Activated T-cell treated with anti-CD3 and anti-CD28 coated beads for 48 hours (primary cell): ENCODE measurements at regions not wholly inside any gene's neighbourhood (a gene's known extent, or its start where the extent isn't known, plus 50 kb on each side); places are given as distances from the start of the nearest gene placed in this dataset.
A peak's percentile ranks its signal among the peaks of the same experiment; 100 is the strongest.
"Not testable (repeated sequence)": the region's sequence is repeated elsewhere in the genome, so short reads cannot be mapped to it uniquely, and the experiment has no call there.

Experiments used
- DNase-seq: peaks from one replicate; pipeline ENCODE4 v3.0.0-alpha.2; 2020; ENCODE audit warnings: low read depth

DNA sequence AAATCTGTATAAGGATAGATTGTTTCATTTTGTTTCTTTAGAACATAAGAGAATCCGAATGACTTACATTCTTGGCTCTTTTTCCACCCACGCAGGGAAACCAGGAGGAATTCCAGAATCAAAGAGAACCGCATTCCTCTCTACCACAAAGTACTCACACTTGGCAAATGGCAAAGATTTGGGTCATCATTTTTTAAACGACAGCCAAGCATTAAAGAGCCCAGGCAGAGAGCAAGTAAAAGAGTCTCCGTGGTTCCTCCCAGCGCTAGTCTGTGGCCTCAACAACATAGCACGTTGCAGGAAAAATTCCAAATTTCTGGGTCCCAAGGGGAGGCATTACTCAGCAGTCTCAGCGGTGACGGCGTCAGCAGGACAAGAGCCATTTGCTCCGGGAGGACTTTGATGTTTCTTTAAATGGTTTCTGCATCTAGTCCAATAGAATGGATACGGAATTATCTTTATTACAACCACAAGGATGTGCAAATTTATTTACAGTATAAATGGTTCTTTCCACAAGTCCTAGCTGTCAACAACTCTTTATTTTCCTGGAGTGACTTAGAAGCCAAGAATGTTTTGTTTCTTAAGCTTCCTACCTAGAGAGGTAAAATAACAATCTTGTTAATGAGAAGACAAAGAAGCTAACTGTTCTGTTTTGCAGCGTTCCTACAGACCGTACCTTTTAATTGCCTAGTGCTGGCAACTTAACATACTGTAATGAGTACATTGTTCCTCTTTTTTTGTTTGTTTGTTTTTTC lies 232.5 kb downstream of the SKIDA1 start:
- no peak for DNase-seq

DNA sequence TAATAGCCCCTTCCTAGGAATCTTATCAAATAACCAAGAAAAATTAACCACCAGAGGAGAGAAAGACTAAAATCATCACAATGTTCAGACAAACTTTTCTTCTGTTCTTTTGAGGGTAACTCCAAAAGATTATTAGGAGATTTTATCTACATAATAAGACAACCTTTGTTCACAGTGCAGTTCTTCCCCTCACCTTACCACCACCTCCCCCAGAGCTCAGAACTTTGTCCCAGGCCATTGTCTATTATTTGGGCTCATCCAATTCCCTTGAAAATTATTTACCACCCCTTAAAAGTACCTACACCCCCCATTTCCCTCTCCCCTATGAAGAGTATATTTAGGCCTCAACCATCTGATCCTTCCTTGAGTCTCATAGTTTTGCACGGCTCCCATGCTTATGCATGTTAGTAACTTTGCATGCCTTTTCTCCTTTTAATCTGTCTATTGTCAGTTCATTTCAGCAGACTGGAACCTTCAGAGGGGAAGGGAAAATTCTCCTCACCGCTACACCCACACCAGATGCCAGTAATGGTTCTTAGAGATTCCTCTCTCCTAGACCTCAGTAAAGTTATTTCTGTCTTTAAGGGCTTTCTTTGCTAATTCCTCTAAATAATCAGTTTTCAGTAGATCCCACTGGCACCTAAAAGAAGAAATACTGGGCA lies 234.9 kb downstream of the SKIDA1 start:
- no peak for DNase-seq

DNA sequence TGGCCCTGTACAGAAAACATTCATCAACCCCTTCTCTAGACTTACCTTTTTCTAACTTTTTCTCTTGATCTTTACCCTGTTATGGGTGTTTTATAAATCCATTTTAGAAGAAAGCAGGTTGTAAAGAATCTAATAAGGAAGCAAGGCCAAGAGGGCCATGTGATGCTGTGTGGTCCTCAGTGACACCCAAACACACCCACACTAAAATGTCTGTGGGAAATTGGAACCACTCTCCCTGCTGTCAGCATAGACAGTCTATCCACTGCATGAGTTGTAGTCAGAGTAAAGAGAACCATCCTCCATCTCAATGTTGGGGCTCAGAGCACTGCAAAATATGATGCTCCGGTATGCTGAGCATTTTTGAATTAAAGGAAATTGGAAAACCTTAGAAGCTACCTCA lies 235.5 kb downstream of the SKIDA1 start:
- no peak for DNase-seq

DNA sequence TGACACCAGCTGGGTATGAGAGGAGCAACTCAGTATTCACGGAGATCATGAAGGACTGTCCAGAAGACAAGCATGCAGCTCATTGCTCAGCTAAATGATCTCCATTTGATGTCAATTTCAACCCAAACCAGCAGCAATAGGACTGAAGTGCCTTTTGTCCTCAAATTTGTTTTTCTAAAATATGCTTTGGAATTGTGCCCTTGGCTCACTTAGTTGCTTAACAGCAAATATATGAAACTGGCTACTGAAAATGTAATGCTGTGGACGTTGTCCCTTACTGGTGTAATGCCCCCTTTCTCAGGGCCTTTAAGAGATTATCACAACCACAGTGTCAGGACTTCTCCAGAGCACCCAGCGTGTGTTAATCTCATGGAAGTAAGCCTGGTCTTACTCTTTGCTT lies 236.2 kb downstream of the SKIDA1 start:
- DNase-seq = no peak

DNA sequence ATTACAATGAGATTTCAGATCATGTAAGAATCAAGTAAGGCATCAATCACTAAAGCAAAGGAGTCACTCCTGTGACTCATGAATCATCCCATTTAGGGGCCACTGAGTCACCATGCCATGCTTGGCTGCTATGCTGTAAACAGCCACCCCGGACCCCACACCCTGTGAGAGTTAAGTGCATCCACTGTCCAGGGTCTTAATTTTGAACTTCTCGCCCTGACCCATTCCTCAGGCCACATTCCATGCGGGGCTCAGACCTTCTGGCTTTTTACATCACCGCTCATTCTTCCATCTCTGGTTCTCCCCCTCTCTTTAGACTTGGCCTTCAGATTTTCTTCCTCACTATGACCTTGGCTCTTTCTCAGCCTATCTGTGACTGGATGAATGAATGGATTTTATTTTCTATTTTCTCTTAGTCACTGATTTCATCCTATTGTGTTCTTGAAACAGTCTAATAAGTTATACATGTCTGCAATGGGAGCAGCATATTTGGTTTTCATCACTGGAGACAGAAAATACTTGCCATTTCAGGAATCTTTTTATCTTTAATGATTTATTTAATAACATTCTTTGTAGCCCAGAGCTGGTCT lies 239.6 kb downstream of the SKIDA1 start:
- DNase-seq = no peak

DNA sequence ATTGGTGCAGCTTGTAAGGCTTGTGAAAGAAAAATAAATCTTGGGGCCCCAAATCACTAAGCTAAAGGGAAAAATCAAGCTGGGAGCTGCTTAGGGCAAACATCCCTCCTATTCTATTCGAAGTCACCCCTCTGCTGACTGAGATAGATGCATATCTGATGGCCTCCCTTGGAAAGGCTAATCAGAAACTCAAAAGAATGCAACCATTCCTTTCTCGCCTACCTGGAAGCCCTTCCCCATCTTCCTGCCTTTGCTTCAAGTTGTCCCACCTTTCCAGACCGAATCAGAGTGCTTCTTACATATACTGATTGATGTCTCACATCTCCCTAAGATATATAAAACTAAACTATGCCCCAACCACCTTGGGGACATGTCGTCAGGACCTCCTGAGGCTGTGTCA lies 240.3 kb downstream of the SKIDA1 start:
- DNase-seq = no peak

DNA sequence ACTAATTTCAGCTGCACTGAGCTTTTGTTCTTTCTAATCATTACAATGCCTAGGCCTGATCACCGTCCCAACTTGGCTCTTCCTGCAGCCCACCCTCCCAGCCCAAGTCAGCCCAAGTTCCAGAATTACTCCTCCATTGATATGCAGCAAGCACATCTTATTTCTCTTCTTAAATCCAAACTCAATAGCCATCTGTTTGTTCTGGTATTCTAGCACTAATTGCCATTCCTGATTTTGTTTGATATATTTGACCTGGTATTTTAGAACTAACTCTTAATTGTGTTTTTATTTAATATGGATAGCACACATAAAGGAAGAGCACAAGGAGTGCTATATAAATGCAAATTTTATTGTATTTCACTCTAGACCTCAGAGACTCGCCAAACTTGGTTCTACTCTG lies 241.2 kb downstream of the SKIDA1 start:
- no peak for DNase-seq

DNA sequence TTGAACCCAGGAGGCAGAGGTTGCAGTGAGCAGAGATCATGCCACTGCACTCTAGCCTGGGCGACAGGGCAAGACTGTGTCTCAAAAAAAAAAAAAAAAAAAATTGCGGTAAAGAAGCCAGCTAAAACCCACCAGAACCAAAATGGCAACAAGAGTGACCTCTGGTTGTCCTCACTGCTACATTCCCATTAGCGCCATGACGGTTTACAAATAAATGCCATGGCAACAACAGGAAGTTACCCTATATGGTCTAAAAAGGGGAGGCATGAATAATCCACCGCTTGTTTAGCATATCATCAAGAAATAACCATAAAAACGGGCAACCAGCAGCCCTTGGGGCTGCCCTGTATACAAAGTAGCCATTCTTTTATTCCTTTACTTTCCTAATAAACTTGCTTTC lies 242.4 kb downstream of the SKIDA1 start:
- not testable (repeated sequence) for DNase-seq

DNA sequence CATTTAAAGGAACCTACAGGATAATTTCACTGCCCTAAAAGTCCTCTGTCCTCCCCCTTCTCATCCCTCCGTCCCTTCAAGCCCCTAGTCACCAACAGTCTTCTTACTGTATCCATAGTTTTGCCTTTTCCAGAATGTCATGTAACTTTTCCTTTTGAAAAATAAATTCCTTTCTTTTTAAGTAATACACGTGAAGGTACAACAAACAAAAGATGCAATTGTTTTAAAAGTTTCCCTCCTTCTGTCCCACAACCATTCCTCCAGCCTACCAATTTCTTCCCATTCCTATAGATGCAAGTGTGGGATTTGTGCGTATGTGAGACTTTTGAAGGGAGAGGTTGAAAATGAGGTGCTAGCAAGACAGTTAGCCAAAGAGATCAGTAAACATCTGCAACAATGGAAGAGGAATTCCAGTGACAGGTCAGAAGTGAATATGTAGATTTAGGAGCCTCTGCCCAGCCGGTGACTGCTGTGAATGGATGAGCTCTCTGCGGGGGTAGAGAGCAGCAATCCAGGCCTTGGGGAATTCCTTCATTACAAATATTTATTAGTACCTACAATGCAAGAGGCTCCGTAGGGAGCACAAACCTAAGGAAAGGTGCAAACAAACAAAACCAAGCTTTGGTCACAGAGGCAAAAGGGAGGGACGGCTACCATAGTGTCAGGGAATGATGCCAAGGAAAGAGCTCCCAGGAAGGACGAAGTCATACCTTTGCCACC lies 243.6 kb downstream of the SKIDA1 start:
- DNase-seq = no peak

DNA sequence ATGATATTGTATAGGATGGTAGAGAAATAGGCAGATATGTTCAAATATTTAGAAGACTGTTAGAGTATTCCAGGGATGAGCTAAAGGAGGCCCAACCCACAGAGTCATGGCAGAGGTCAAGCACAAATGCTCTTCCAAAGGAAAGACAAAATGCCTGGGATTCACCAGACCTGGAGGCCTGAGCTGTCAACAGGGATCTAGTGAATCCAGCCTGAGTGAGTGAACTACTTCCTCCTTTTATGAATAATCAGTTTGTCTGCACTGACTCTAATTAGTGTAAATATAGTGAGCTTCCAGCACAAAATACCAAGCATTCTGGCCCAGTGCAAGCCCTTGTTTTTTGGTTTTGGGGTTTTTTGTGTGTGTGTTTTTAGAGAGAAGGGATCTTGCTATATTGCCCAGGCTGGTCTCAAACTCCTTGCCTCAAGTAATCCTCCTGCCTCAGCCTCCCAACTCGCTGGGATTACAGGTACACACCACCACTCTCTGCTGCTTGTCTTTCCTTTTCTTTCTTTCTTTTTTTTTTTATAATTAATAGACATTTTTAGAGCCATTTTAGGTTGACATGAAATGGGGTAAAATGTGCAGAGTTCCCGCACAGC lies 244.4 kb downstream of the SKIDA1 start:
- no peak for DNase-seq

DNA sequence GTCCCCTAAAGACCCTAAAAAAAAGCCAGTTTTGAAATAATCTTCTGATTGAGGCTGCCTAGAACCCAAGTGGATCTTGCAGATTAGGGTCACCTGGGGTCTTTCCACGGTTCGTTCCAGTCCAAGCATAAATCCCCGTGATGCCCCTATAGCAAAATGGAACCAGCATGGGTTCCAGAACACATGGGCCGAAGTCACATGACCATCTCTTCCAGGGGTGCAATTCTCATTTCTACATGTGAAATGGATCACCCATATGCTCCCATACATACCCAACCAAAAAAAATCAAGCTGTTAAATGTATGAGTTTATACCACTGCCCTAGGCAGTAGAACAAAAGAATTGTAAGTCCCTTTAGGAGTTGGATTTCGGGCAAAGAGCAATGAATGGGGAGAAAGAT lies 245.4 kb downstream of the SKIDA1 start:
- DNase-seq = no peak

DNA sequence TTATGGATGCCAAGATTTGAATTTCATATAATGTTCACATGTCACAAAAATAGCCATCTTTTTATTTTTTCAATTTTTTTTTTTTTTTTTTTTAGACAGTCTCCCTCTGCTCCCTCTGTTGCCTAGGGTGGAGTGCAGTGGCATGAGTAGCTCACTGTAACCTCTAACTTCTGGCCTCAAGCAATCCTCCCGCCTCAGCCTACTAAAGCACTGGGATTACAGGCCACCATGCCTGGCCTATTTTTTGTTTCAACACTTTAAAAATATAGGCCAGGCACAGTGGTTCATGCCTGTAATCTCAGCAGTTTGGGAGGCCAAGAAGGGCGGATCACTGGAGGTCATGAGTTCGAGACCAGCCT lies 246.3 kb downstream of the SKIDA1 start:
- DNase-seq = no peak

DNA sequence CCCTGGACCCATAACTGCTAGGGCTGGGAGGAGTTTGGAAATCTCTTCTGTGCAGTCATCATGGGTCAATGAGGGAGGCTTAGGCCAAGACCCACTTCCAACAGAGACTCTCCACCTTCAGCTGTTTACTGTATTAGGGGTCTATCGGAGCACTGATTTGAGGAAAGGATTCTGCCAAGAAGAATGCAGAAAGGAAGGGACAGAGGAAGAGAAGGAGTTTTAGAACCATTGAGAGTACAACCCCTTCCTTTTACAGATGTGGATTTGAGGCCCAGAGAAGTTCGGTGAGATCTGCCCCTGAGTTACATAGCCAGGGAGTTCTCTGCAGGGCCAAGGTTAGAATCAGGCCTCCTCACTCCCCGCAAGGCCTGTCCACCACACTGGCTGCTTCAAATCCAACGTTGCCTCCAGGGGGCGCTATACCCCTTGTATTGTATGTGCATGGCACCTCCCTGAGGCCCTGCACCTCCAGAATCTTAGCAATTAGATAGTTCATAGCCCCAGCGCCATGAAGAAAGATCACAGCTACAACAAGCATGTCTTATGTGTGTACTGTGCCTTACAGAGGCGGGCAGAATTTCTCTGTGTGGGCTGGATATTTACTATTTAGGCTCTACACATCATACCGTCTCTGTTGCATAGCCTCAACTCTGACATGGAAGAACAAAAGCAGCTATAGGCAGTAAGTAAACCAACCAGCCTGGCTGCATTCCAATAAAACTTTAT lies 246.8 kb downstream of the SKIDA1 start:
- DNase-seq = peak; percentile 68

DNA sequence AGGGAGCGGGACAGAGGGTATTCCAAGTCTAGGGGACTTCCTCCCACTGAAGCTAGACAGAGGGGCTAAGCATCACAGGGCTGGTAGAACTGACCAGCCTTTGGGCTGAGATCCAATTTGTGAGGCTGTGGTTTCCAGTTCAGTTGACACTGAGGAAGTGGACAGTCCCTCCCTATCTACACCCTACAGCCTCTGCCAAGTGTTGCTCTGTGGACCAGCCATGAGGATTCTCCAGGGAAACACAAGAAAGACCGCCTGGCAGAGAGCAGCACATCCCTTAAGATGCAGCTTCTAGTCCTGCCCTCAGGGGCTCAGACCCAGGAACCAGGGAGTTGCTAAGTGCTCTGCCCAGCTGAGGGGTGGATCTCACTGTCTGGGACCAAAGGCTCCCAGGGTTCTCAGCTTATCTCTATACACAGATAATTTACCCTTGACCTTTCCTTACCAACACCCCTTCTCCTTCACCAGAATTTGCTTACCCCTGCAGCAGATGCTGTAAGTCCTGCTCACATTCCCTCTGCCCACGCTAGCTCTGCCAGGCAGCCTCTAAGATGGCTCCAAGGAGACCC lies 252.0 kb downstream of the SKIDA1 start:
- no peak for DNase-seq

DNA sequence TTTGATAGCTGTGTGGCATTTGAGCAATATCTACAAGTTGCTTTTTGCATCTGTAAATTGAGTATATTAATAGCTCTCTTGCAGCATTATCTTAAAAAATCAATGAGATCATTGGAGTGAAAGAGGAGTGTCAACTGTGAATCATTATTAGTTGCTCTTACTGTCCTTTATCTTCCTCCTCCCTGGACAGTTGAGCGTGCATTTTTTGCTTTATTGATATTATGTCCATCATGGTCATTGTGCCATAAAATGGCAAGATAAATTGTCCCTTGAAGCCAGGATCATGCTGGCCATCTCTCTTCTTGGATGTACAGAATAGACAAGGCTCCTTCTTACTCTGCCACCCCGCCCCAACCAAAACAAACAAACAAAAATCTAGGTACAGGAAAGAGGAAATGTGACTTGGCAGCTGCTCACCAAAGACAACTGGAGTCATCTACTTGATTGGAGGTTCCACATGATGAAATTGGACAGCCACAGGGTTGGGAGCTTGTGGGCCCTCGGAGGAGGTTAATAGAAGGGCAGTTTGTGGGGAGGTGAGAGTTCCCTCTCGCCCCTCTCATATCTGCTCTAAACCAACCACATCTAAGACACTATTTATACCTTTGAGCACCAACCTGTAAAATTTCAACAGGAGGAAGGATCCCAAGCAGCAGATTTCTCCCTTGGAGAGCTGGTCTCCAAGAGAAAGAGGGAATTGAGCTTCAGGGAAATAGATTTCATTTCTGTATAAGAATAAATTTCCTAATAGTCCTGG lies 252.7 kb downstream of the SKIDA1 start:
- no peak for DNase-seq

DNA sequence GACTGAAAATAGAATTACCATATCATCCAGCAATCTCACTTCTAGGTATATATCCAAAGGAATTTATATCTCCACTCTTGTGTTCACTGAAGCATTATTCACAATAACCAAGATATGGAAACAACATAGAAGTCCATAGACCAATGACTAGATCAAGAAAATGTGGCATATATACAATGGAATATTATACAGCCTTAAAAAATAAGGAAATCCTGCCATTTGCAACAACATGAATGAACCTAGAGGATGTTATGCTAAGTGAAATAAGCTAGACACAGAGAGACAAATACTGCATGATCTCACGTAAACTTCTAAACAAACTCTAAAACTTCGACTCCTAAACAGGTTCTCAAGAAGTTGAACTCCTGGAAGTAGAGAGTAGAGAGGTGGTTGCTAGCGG lies 254.5 kb downstream of the SKIDA1 start:
- no peak for DNase-seq

DNA sequence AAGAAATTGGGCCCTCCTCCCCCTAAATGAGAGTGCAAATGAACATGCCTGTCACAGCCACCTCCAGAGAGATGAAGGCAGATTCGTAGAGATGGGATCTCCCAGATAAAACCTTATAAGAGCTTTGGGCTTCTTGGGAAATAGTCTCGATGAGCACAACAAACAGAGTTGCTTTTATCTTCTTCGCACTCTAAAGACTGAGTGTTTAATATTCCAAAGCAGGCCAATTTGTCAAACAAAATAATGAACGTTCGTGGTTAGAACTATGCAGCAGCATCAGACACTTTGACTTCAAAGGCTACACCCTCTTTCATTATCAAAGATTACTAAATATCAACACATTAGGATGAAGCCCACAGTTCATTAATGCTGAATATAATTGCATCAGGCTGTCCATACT lies 256.2 kb downstream of the SKIDA1 start:
- DNase-seq = no peak

DNA sequence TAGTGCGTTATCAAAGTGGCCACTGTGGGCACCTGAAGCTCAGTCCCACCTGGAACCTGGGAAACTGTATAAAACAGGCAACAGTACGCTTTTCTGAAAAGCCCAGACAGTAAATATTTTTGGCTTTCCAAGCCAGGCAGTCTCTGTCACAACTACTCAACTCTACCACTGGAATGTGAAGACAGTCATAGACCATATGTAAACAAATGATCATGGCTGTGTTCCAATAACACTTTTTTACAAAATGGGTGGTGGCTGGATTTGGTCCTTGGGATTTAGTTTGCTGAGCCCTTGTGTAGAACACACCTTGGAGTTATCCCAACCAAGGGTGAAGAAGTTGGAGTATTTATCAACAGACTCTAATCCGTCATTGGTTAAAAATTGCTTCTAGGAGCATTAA lies 259.9 kb downstream of the SKIDA1 start:
- DNase-seq = no peak

DNA sequence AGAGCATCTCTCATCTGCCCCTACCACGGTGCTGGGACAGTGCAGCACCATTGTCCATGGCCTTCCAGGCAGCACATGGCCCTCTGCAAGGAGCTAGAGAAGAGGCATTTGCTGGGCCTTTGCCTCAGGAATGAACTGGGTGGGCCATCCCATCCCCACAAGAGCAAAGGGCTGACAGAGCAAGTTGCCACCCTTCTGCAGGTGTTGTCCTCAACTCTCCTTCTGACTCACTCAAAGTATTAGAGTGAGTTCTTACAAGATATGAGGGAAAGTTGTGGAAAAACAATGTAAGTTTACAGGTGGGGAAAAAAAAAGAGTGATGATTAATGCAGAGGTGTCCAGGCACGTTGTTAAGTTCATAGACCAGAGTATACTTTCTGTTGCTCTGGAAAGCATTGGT lies 261.2 kb downstream of the SKIDA1 start:
- no peak for DNase-seq

DNA sequence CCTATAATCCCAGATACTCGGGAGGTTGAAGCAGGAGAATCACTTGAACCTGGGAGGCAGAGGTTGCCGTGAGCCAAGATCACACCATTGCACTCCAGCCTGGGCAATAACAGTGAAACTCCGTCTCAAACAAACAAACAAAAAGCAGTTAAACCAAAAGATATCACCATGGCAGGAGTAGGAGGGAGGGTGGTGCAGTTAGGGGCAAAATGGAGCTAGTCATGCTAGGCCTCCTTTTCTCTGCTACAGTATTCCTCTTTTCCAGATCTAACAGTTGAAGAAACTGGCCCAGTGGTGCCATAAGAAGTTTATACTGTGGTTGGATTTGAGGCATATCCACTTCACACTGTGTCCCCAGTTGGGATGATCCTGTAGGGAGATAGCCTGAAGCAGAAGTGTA lies 261.6 kb downstream of the SKIDA1 start:
- DNase-seq = no peak

DNA sequence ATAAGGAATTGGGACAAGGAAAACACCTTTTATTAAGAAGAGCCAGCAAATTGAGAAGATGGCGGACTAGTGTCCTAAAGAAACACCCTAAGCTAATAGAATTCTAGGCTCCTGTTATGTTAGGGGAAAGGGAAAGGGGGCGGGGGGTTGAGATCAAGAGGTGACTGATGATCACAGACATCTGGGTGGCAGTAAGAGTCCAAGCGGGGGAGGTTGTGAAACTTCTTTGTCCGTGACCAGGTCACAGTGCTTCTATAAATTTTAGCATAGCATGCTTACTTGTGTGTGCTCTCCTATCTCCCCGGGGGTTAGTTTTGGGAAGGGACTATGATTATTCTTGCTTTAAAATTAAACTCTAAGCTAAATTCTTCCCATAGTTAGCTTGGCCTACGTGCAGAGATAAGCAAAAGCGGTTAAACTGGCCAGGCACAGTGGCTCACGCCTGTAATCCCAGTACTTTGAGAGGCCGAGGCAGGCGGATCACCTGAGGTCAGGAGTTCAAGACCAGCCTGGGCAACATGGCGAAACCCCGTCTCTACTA lies 262.1 kb downstream of the SKIDA1 start:
- DNase-seq = no peak
